Sigmoid colon (tissue), 3 donors: ENCODE measurements at regions not wholly inside any gene's neighbourhood (a gene's known extent, or its start where the extent isn't known, plus 50 kb on each side); places are given as distances from the start of the nearest gene placed in this dataset.

Experiments
- POLR2A ChIP-seq, 2 donors: fragments of 450-650 bp; IDR thresholded peaks; one replicate each; pipeline ENCODE4 v1.6.1; 2016; ENCODE audit warnings: antibody characterized with exemption in 2 of 2, mild to moderate bottlenecking in 2 of 2, moderate library complexity in 2 of 2
- TF ChIP-seq, protein P1 (sequence below), 4 experiments: fragments of 450-650 bp in 3 of 4; fragments of 200-600 bp in 1 of 4; IDR thresholded peaks; one replicate each; pipeline ENCODE4 v1.5.1; 2016 to 2019; ENCODE audit warnings: antibody characterized with exemption in 4 of 4, mild to moderate bottlenecking in 3 of 4, moderate library complexity in 2 of 4

DNA sequence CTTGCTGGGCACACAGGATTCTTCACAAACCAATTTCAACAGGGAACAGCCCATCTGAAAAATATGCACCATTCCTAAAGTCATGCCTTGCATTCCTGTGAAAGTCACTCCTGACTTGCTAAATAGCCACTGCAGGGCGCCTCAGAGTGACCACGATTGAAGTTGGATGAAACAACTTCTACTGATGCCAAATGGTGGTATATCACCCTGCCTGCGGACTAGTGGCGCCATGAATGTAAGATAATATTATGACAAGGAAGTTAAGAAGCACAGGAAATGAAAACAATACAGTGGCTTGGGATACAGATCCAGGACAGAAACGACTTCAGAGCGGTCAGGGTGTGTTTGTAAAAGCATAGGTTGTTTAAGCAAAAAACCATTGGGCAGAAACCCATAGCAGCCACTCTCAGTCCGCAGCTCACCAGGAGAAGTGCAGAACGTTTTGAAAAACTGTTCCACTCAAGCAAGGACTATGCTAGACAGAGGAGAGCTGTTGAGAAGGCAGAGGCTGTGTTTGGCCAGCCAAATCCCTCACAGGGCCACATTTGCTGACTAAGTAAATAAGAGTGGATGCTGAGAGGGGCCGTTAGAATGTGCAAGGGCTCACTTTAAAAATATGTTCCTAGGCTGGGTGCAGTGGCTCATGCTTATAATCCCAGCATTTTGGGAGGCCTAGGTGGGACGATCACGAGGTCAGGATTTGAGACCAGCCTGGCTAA is 250.4 kb downstream of the PTTG2 start:
- TF ChIP-seq, protein P1, sequence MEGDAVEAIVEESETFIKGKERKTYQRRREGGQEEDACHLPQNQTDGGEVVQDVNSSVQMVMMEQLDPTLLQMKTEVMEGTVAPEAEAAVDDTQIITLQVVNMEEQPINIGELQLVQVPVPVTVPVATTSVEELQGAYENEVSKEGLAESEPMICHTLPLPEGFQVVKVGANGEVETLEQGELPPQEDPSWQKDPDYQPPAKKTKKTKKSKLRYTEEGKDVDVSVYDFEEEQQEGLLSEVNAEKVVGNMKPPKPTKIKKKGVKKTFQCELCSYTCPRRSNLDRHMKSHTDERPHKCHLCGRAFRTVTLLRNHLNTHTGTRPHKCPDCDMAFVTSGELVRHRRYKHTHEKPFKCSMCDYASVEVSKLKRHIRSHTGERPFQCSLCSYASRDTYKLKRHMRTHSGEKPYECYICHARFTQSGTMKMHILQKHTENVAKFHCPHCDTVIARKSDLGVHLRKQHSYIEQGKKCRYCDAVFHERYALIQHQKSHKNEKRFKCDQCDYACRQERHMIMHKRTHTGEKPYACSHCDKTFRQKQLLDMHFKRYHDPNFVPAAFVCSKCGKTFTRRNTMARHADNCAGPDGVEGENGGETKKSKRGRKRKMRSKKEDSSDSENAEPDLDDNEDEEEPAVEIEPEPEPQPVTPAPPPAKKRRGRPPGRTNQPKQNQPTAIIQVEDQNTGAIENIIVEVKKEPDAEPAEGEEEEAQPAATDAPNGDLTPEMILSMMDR (IDR thresholded peaks at IDR 0.05): no peak
- TF ChIP-seq POLR2A (IDR thresholded peaks at IDR 0.05): no peak
